ENCODE measurements at regions not wholly inside any gene's neighbourhood (a gene's known extent, or its start where the extent isn't known, plus 50 kb on each side); places are given as distances from the start of the nearest gene placed in this dataset.

- Histone ChIP-seq H2AFZ (ENCODE audit: low read depth, low read length) (no peak overlapping the region), H3K9ac (replicated peaks; ENCODE audit: extremely low read depth, insufficient read depth, low read length) (no peak overlapping the region), H3K4me2 (ENCODE audit: insufficient read depth, low read length) (no peak overlapping the region), H3K9me1 (replicated peaks; ENCODE audit: control insufficient read depth, extremely low read depth, insufficient read depth, low read length) (no peaks in the 10 kb centered on the region), H3K4me1 (ENCODE audit: control insufficient read depth, extremely low read depth, insufficient read depth, low read length) (no peaks in the 10 kb centered on the region), H3K79me2 (ENCODE audit: control insufficient read depth, insufficient read depth, low read length) (no peaks in the 10 kb centered on the region), H3K36me3 (ENCODE audit: control insufficient read depth in 2 of 2, extremely low read depth in 1 of 2, insufficient read depth in 2 of 2, low read length in 2 of 2) (no peaks in the 10 kb centered on the region), H3K27me3 (ENCODE audit: control insufficient read depth in 2 of 2, insufficient read depth in 2 of 2, low read length in 2 of 2) (no peaks in the 10 kb centered on the region), H4K20me1 (replicated peaks; ENCODE audit: control insufficient read depth, extremely low read depth, insufficient read depth, low read length) (no peaks in the 10 kb centered on the region), H3K9me3 (replicated peaks; ENCODE audit: control insufficient read depth, insufficient read depth, low read length) (no peaks in the 10 kb centered on the region), H3K4me3 (replicated peaks in 1 of 3; ENCODE audit: insufficient read depth in 1 of 3, low read depth in 1 of 3, low read length in 3 of 3) (no peak overlapping the region), H3K27ac (ENCODE audit: insufficient read depth, low read depth, low read length) (no peak overlapping the region)
- FAIRE-seq (no peak), DNase-seq (ENCODE audit: low read depth, low spot score) (no peak)
- TF ChIP-seq CTCF (IDR thresholded peaks at IDR 0.05; ENCODE audit: extremely low read depth in 1 of 2, insufficient read depth in 1 of 2, low read depth in 1 of 2, low read length in 2 of 2) (no peak), POLR2AphosphoS5 (IDR thresholded peaks at IDR 0.05; ENCODE audit: insufficient read depth, low read depth, low read length) (no peak), MAX (IDR thresholded peaks at IDR 0.05; ENCODE audit: insufficient read depth, insufficient read length) (no peak), MYC (IDR thresholded peaks at IDR 0.05; ENCODE audit: low read depth, low read length) (no peak), EZH2 (IDR thresholded peaks at IDR 0.05; ENCODE audit: borderline replicate concordance, low read depth, low read length, severe bottlenecking) (no peak), GATA2 (IDR thresholded peaks at IDR 0.05; ENCODE audit: insufficient read depth, insufficient read length, low read depth, low read length) (no peak), JUN (IDR thresholded peaks at IDR 0.05; ENCODE audit: borderline replicate concordance, insufficient read depth, insufficient read length, low read depth) (no peak), FOS (IDR thresholded peaks at IDR 0.05; ENCODE audit: borderline replicate concordance, insufficient read depth, low read length) (no peak), POLR2A (IDR thresholded peaks at IDR 0.05; ENCODE audit: low read depth, low read length) (no peak)
- intact Hi-C loops (cut with micrococcal nuclease) = no loop called here
- ChIA-PET CTCF (interaction anchor here (0.7 kb wide), 1 partner anchor 771 kb away, joined by 3 read pairs; no protein-coding TSS in a partner anchor), POLR2A (no interaction called here)
- no TSS peak for BruUV-seq (replicated peaks)
- dilution Hi-C loops (cut with MboI; ENCODE audit: extremely low pct_ligation_motif_present, low sequenced_read_pairs) = no loop called here
Measured at GRCh38 chr2:235382601-235383000, 111.2 kb upstream of the AGAP1 start.
